ENCODE measurements at regions not wholly inside any gene's neighbourhood (a gene's known extent, or its start where the extent isn't known, plus 50 kb on each side); places are given as distances from the start of the nearest gene placed in this dataset.
"Not testable (repeated sequence)": the region's sequence is repeated elsewhere in the genome, so short reads cannot be mapped to it uniquely, and the experiment has no call there.

DNA sequence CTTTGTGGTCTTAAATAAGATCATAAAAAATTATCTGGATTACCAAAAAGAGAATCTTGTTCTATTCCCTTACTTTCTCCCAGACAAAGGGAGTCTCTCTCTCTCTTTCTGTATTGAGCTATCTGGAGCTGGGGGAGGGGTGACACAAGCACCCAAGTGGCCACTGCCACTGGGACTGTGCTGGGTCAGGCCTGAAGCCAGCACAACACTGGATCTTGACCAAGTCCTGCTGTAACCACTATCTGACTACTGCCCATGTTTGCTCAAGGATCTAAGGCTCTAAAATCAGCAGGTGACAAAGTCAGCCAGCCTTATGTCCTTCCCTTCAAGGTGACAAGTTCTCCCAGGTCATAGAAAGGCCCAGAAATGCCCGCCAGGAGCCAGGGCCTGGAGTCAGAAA lies 75.0 kb upstream of the SPATA16 start:
- no peak overlapping the region for H3K27ac ChIP-seq (ENCODE audit: insufficient read depth, low read length)
- no peak overlapping the region for H3K4me2 ChIP-seq (ENCODE audit: extremely low read depth, insufficient read depth, low read length)
- no peak for TF ChIP-seq EZH2 (IDR thresholded peaks at IDR 0.05; ENCODE audit: low read length, missing control alignments)
- TF ChIP-seq, protein P1, sequence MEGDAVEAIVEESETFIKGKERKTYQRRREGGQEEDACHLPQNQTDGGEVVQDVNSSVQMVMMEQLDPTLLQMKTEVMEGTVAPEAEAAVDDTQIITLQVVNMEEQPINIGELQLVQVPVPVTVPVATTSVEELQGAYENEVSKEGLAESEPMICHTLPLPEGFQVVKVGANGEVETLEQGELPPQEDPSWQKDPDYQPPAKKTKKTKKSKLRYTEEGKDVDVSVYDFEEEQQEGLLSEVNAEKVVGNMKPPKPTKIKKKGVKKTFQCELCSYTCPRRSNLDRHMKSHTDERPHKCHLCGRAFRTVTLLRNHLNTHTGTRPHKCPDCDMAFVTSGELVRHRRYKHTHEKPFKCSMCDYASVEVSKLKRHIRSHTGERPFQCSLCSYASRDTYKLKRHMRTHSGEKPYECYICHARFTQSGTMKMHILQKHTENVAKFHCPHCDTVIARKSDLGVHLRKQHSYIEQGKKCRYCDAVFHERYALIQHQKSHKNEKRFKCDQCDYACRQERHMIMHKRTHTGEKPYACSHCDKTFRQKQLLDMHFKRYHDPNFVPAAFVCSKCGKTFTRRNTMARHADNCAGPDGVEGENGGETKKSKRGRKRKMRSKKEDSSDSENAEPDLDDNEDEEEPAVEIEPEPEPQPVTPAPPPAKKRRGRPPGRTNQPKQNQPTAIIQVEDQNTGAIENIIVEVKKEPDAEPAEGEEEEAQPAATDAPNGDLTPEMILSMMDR (conservative IDR thresholded peaks at IDR 0.05 in 1 of 2, IDR thresholded peaks at IDR 0.05 in 1 of 2; ENCODE audit: low read depth in 1 of 2, low read length in 2 of 2): no peak
- H3K27me3 ChIP-seq (ENCODE audit: control insufficient read depth, insufficient read depth, low read length): no peaks in the 10 kb centered on the region
- no peak overlapping the region for H3K9ac ChIP-seq (ENCODE audit: insufficient read depth, low read length)
- H3K9me3 ChIP-seq (ENCODE audit: control insufficient read depth, insufficient read depth, low read depth, low read length): no peaks in the 10 kb centered on the region
- H3K36me3 ChIP-seq (ENCODE audit: control insufficient read depth, insufficient read depth, low read length): no peaks in the 10 kb centered on the region
- DNase-seq (ENCODE audit: low read depth in 2 of 2): no peak
- no peaks in the 10 kb centered on the region for H3K4me1 ChIP-seq (ENCODE audit: control insufficient read depth, extremely low read depth, insufficient read depth, low read length)
- H2AFZ ChIP-seq (ENCODE audit: low read length): no peak overlapping the region
- H3K4me3 ChIP-seq (replicated peaks in 1 of 4; ENCODE audit: control extremely low read depth in 1 of 4, insufficient read depth in 1 of 4, low read depth in 3 of 4, low read length in 4 of 4): no peak overlapping the region
- H4K20me1 ChIP-seq (ENCODE audit: control insufficient read depth, extremely low read depth, insufficient read depth, low read length): no peaks in the 10 kb centered on the region
- H3K79me2 ChIP-seq (ENCODE audit: control insufficient read depth, insufficient read depth, low read length): no peaks in the 10 kb centered on the region

- TF ChIP-seq, protein P1 (conservative IDR thresholded peaks at IDR 0.05 in 1 of 2, IDR thresholded peaks at IDR 0.05 in 1 of 2; ENCODE audit: low read depth in 1 of 2, low read length in 2 of 2): no peak
- no peak for TF ChIP-seq EZH2 (IDR thresholded peaks at IDR 0.05; ENCODE audit: low read length, missing control alignments)
- Histone ChIP-seq H2AFZ (ENCODE audit: low read length) (no peak overlapping the region), H4K20me1 (ENCODE audit: control insufficient read depth, extremely low read depth, insufficient read depth, low read length) (no peaks in the 10 kb centered on the region), H3K27ac (ENCODE audit: insufficient read depth, low read length) (no peak overlapping the region), H3K9me3 (ENCODE audit: control insufficient read depth, insufficient read depth, low read depth, low read length) (no peaks in the 10 kb centered on the region), H3K4me1 (ENCODE audit: control insufficient read depth, extremely low read depth, insufficient read depth, low read length) (no peaks in the 10 kb centered on the region), H3K27me3 (ENCODE audit: control insufficient read depth, insufficient read depth, low read length) (no peaks in the 10 kb centered on the region), H3K4me2 (ENCODE audit: extremely low read depth, insufficient read depth, low read length) (no peak overlapping the region), H3K36me3 (ENCODE audit: control insufficient read depth, insufficient read depth, low read length) (no peaks in the 10 kb centered on the region), H3K4me3 (replicated peaks in 1 of 4; ENCODE audit: control extremely low read depth in 1 of 4, insufficient read depth in 1 of 4, low read depth in 3 of 4, low read length in 4 of 4) (no peak overlapping the region), H3K9ac (ENCODE audit: insufficient read depth, low read length) (no peak overlapping the region), H3K79me2 (ENCODE audit: control insufficient read depth, insufficient read depth, low read length) (no peaks in the 10 kb centered on the region)
- DNase-seq (ENCODE audit: low read depth in 2 of 2): no peak
Measured at GRCh38 chr3:173214576-173214975, 73.5 kb upstream of the SPATA16 start.

GRCh38 chr3:173199568-173199967 lies 58.5 kb upstream of the SPATA16 start:
- H2AFZ ChIP-seq (ENCODE audit: low read length): no peak overlapping the region
- no peaks in the 10 kb centered on the region for H3K27me3 ChIP-seq (ENCODE audit: control insufficient read depth, insufficient read depth, low read length)
- DNase-seq (ENCODE audit: low read depth in 2 of 2): no peak
- H3K79me2 ChIP-seq (ENCODE audit: control insufficient read depth, insufficient read depth, low read length): no peaks in the 10 kb centered on the region
- H3K27ac ChIP-seq (ENCODE audit: insufficient read depth, low read length): no peak overlapping the region
- no peaks in the 10 kb centered on the region for H3K36me3 ChIP-seq (ENCODE audit: control insufficient read depth, insufficient read depth, low read length)
- no peaks in the 10 kb centered on the region for H4K20me1 ChIP-seq (ENCODE audit: control insufficient read depth, extremely low read depth, insufficient read depth, low read length)
- no peak overlapping the region for H3K9ac ChIP-seq (ENCODE audit: insufficient read depth, low read length)
- no peak overlapping the region for H3K4me3 ChIP-seq (replicated peaks in 1 of 4; ENCODE audit: control extremely low read depth in 1 of 4, insufficient read depth in 1 of 4, low read depth in 3 of 4, low read length in 4 of 4)
- TF ChIP-seq, protein P1 (conservative IDR thresholded peaks at IDR 0.05 in 1 of 2, IDR thresholded peaks at IDR 0.05 in 1 of 2; ENCODE audit: low read depth in 1 of 2, low read length in 2 of 2): no peak
- TF ChIP-seq EZH2 (IDR thresholded peaks at IDR 0.05; ENCODE audit: low read length, missing control alignments): no peak
- H3K4me1 ChIP-seq (ENCODE audit: control insufficient read depth, extremely low read depth, insufficient read depth, low read length): no peaks in the 10 kb centered on the region
- H3K4me2 ChIP-seq (ENCODE audit: extremely low read depth, insufficient read depth, low read length): no peak overlapping the region
- H3K9me3 ChIP-seq (ENCODE audit: control insufficient read depth, insufficient read depth, low read depth, low read length): no peaks in the 10 kb centered on the region

GRCh38 chr3:173194868-173195267 lies 53.8 kb upstream of the SPATA16 start:
- not testable (repeated sequence) for H3K4me3 ChIP-seq (replicated peaks in 1 of 4; ENCODE audit: control extremely low read depth in 1 of 4, insufficient read depth in 1 of 4, low read depth in 3 of 4, low read length in 4 of 4); H3K9ac ChIP-seq (ENCODE audit: insufficient read depth, low read length); H3K27me3 ChIP-seq (ENCODE audit: control insufficient read depth, insufficient read depth, low read length); H3K79me2 ChIP-seq (ENCODE audit: control insufficient read depth, insufficient read depth, low read length); H2AFZ ChIP-seq (ENCODE audit: low read length); H3K4me2 ChIP-seq (ENCODE audit: extremely low read depth, insufficient read depth, low read length); H4K20me1 ChIP-seq (ENCODE audit: control insufficient read depth, extremely low read depth, insufficient read depth, low read length); H3K9me3 ChIP-seq (ENCODE audit: control insufficient read depth, insufficient read depth, low read depth, low read length); H3K27ac ChIP-seq (ENCODE audit: insufficient read depth, low read length); H3K4me1 ChIP-seq (ENCODE audit: control insufficient read depth, extremely low read depth, insufficient read depth, low read length); DNase-seq (ENCODE audit: low read depth in 2 of 2); H3K36me3 ChIP-seq (ENCODE audit: control insufficient read depth, insufficient read depth, low read length)
